ENCODE measurements at regions not wholly inside any gene's neighbourhood (a gene's known extent, or its start where the extent isn't known, plus 50 kb on each side); places are given as distances from the start of the nearest gene placed in this dataset.

DNA sequence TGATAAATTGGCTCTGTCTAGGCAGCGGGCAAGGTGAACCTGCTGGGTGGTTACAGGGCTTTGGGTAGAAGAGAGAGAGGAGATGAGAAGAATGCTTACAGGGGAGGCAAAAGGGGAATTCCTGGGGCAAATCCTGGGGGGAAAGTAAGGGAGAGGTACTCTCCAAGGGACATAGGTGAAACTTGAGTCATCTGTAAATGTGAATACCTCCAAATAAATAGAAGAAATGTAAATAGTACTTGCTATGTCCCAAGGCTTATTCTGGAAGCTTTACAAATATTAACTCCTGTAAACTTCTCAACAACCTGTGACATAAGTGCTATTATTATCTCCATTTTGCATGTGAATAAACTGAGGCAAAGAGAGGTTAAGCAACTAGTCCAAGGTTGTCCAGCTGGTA lies 57.7 kb upstream of the CDK13 start:
- DNase-seq: no peak
- Mint-ChIP-seq H3K4me3 (no peak overlapping the region), H3K9me3 (no peaks in the 10 kb centered on the region), H3K27me3 (ENCODE audit: low read depth, poor library complexity) (peaks cover 13% of the 10 kb centered on the region), H3K36me3 (ENCODE audit: low read depth) (no peaks in the 10 kb centered on the region), H3K27ac (no peak overlapping the region), H3K4me1 (no peaks in the 10 kb centered on the region)
- TF ChIP-seq, protein P1, sequence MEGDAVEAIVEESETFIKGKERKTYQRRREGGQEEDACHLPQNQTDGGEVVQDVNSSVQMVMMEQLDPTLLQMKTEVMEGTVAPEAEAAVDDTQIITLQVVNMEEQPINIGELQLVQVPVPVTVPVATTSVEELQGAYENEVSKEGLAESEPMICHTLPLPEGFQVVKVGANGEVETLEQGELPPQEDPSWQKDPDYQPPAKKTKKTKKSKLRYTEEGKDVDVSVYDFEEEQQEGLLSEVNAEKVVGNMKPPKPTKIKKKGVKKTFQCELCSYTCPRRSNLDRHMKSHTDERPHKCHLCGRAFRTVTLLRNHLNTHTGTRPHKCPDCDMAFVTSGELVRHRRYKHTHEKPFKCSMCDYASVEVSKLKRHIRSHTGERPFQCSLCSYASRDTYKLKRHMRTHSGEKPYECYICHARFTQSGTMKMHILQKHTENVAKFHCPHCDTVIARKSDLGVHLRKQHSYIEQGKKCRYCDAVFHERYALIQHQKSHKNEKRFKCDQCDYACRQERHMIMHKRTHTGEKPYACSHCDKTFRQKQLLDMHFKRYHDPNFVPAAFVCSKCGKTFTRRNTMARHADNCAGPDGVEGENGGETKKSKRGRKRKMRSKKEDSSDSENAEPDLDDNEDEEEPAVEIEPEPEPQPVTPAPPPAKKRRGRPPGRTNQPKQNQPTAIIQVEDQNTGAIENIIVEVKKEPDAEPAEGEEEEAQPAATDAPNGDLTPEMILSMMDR (IDR thresholded peaks at IDR 0.05): no peak

GRCh38 chr7:39894904-39895303 lies 55.2 kb upstream of the CDK13 start:
- Mint-ChIP-seq H3K4me3 (no peak overlapping the region), H3K9me3 (no peaks in the 10 kb centered on the region), H3K27ac (no peak overlapping the region), H3K36me3 (ENCODE audit: low read depth) (no peaks in the 10 kb centered on the region), H3K4me1 (peaks cover 9% of the 10 kb centered on the region), H3K27me3 (ENCODE audit: low read depth, poor library complexity) (peaks cover 21% of the 10 kb centered on the region)
- TF ChIP-seq, protein P1 (IDR thresholded peaks at IDR 0.05): no peak
- no peak for DNase-seq

- peaks cover 16% of the 10 kb centered on the region for H3K27me3 Mint-ChIP-seq (ENCODE audit: low read depth, poor library complexity)
- no peak for DNase-seq
- H3K4me3 Mint-ChIP-seq: peak overlapping the region; percentile 29
- no peaks in the 10 kb centered on the region for H3K36me3 Mint-ChIP-seq (ENCODE audit: low read depth)
- no peak overlapping the region for H3K27ac Mint-ChIP-seq
- H3K9me3 Mint-ChIP-seq: no peaks in the 10 kb centered on the region
- TF ChIP-seq, protein P1 (IDR thresholded peaks at IDR 0.05): no peak
- H3K4me1 Mint-ChIP-seq: peaks cover 9% of the 10 kb centered on the region
These were observed 53.2 kb upstream of the CDK13 start for GRCh38 chr7:39896840-39897239.

DNA sequence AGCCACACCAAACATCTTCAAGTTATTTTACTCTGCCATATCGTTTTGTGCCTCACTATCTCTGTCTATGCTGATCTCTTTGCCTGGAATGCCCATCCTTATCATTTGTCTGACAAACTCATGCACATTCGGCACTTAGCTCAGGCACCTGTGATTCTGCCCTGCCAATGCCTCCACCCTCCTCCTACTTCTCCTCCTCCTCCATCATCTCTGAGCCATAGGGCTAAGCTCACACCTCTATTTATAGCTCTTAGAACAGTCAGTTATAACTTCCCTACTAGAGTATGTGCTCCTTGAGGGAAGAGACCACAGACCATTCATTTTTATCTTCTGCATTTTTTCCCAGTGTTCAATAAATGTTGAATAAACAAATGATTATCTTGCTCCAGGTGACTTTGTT lies 51.2 kb upstream of the CDK13 start:
- Mint-ChIP-seq H3K4me1 (peaks cover 9% of the 10 kb centered on the region), H3K27me3 (ENCODE audit: low read depth, poor library complexity) (peaks cover 16% of the 10 kb centered on the region), H3K4me3 (no peak overlapping the region), H3K9me3 (peaks cover 4% of the 10 kb centered on the region), H3K36me3 (ENCODE audit: low read depth) (no peaks in the 10 kb centered on the region), H3K27ac (no peak overlapping the region)
- TF ChIP-seq, protein P1 (IDR thresholded peaks at IDR 0.05): no peak
- DNase-seq: no peak

All from nephron progenitor cell (in vitro differentiated cells).